Caco-2 (cell line): ENCODE measurements at regions not wholly inside any gene's neighbourhood (a gene's known extent, or its start where the extent isn't known, plus 50 kb on each side); places are given as distances from the start of the nearest gene placed in this dataset.

Experiments used
- BruUV-seq: library from RNA; stranded (reverse); fragments of 400-500 nt; replicated peaks from 2 replicates; lab custom pipeline; 2021; lab: Mats Ljungman, UMichigan
- CTCF ChIA-PET: fragments of 300-600 bp; sonication (Branson Sonifier 250); formaldehyde crosslinking; loops from one replicate; lab custom pipeline; 2022; ENCODE audit warnings: antibody characterized with exemption; lab: Charles Lee
- POLR2A ChIA-PET: fragments of 300-600 bp; sonication (Branson Sonifier 250); formaldehyde crosslinking; loops from one replicate; lab custom pipeline; 2022; ENCODE audit warnings: antibody characterized with exemption; lab: Charles Lee
- DNase-seq, 2 experiments: peaks; one replicate each; pipeline versions ENCODE4 v3.0.0 to v3.0.0-alpha.2; 2020 to 2022
- H3K27me3 ChIP-seq: replicated peaks from 2 replicates; pipeline ENCODE4 v1.6.0; 2011; ENCODE audit warnings: low read length; ENCODE audit not compliant: control insufficient read depth, insufficient read depth
- H3K36me3 ChIP-seq: 2 replicates; pipeline ENCODE4 v1.5.1; 2011; ENCODE audit warnings: low read length; ENCODE audit not compliant: control insufficient read depth, insufficient read depth
- H3K4me1 ChIP-seq: fragments of 250-450 bp; sonication (Bioruptor Pico); 2 replicates; pipeline ENCODE4 v1.5.1; 2020; ENCODE audit warnings: mild to moderate bottlenecking
- H3K4me3 ChIP-seq: 2 replicates; pipeline ENCODE4 v1.5.1; 2011; ENCODE audit warnings: low read depth, mild to moderate bottlenecking, control low read depth, low read length
- H3K9me3 ChIP-seq: fragments of 250-450 bp; sonication (Bioruptor Pico); 2 replicates; pipeline ENCODE4 v1.5.1; 2020; ENCODE audit warnings: mild to moderate bottlenecking, moderate library complexity
- H3K27ac Mint-ChIP-seq: one replicate; pipeline ENCODE4 v1.8.0; 2022; ENCODE audit warnings: mixed read lengths; ENCODE audit not compliant: unreplicated experiment
- H3K27me3 Mint-ChIP-seq: one replicate; pipeline ENCODE4 v1.8.0; 2022; ENCODE audit warnings: mixed read lengths; ENCODE audit not compliant: insufficient read depth, unreplicated experiment
- H3K36me3 Mint-ChIP-seq: one replicate; pipeline ENCODE4 v1.8.0; 2022; ENCODE audit warnings: mild to moderate bottlenecking, mixed read lengths; ENCODE audit not compliant: insufficient read depth, unreplicated experiment
- H3K4me1 Mint-ChIP-seq: one replicate; pipeline ENCODE4 v1.8.0; 2022; ENCODE audit warnings: low read depth, mixed read lengths; ENCODE audit not compliant: unreplicated experiment
- H3K4me3 Mint-ChIP-seq: one replicate; pipeline ENCODE4 v1.8.0; 2022; ENCODE audit warnings: mild to moderate bottlenecking, moderate library complexity, mixed read lengths; ENCODE audit not compliant: unreplicated experiment
- H3K9me3 Mint-ChIP-seq: one replicate; pipeline ENCODE4 v1.8.0; 2022; ENCODE audit warnings: mixed read lengths; ENCODE audit not compliant: unreplicated experiment
- intact Hi-C: fragments of 100-400 bp; cut with micrococcal nuclease; formaldehyde crosslinking; loops from one replicate; pipeline ENCODE4 v1.10.0; 2022; ENCODE audit not compliant: unreplicated experiment
- TF ChIP-seq, protein P1 (sequence below), 2 experiments: fragments of 200-600 bp in 1 of 2; IDR thresholded peaks; 1 replicate in 1 of 2; 2 replicates in 1 of 2; pipeline versions ENCODE4 v1.5.1 to v1.8.0; 2011 to 2022; ENCODE audit warnings: antibody characterized with exemption in 1 of 2, control low read depth in 1 of 2, inconsistent platforms in 1 of 2, low read depth in 1 of 2, low read length in 1 of 2, mild to moderate bottlenecking in 1 of 2, moderate library complexity in 1 of 2; ENCODE audit not compliant: insufficient read depth in 1 of 2, severe bottlenecking in 1 of 2, unreplicated experiment in 1 of 2

DNA sequence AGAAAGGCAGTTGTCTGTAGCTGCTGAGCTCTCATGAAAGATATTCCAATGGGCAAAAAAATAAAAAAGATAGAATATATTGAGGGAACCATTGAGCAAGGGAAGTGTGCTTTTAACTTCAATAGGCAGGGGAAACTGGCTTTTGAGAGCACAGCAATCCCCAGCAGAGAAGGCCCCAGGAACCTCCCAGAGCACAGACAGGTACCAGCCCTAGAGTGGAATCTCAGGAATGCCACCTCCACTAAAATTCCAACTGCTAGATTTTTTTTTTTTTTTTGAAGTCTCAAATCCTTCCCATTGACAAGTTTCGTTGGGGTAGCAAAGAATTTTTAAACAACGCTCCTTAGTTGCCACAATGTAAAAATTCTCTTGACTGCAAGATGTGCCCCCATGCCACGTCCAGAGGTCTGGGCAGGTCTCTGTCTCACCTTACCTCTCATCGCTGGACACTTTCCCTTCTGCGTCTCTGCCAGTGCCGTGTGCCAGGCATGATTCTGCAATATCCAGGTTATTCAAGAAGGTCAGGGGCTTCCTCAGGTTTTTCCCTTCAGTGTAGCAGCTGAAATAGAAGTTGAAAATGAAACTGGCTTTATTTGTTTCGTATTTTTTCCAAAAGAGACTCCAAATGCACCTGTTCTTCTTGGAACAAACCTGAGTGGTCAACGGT is 64.2 kb upstream of the IRX1 start:
- Mint-ChIP-seq H3K9me3 (no peaks in the 10 kb centered on the region), H3K36me3 (no peaks in the 10 kb centered on the region), H3K27ac (peak overlapping the region; percentile 70), H3K4me3 (peak overlapping the region; percentile 44), H3K4me1 (no peaks in the 10 kb centered on the region), H3K27me3 (no peaks in the 10 kb centered on the region)
- Histone ChIP-seq H3K4me3 (no peak overlapping the region), H3K9me3 (peaks cover 8% of the 10 kb centered on the region; the same call in 1 of the 2 replicates), H3K36me3 (no peaks in the 10 kb centered on the region), H3K27me3 (no peaks in the 10 kb centered on the region), H3K4me1 (peaks cover 6% of the 10 kb centered on the region)
- no TSS peak for BruUV-seq
- intact Hi-C loops, result no loop called here
- DNase-seq, result peak; percentile 53 to 58
- ChIA-PET CTCF (no interaction called here), POLR2A (no interaction called here)
- TF ChIP-seq, protein P1, sequence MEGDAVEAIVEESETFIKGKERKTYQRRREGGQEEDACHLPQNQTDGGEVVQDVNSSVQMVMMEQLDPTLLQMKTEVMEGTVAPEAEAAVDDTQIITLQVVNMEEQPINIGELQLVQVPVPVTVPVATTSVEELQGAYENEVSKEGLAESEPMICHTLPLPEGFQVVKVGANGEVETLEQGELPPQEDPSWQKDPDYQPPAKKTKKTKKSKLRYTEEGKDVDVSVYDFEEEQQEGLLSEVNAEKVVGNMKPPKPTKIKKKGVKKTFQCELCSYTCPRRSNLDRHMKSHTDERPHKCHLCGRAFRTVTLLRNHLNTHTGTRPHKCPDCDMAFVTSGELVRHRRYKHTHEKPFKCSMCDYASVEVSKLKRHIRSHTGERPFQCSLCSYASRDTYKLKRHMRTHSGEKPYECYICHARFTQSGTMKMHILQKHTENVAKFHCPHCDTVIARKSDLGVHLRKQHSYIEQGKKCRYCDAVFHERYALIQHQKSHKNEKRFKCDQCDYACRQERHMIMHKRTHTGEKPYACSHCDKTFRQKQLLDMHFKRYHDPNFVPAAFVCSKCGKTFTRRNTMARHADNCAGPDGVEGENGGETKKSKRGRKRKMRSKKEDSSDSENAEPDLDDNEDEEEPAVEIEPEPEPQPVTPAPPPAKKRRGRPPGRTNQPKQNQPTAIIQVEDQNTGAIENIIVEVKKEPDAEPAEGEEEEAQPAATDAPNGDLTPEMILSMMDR (IDR thresholded peaks at IDR 0.05; ENCODE audit: insufficient read depth in 1 of 2, low read depth in 1 of 2, low read length in 1 of 2, severe bottlenecking in 1 of 2, unreplicated experiment in 1 of 2), result no peak

DNA sequence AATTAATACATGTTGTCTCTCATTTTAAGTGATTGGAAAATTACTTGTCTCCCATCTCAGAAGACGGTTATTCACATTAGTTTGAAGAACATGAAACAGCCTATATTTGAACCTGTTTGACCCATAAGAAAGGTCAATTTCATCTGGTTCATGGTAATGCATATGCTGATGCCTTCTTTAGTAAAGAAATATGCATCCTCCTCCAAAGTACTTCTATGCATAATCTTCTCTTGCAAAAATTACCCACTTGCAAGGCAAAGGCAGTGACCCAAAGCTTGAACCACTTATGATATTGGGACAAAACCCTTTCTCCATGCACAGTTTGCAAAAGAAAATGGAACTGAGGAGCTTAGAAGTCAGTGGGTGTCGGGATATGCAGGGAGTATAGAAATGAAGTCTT is 65.4 kb upstream of the IRX1 start:
- Mint-ChIP-seq H3K36me3 (no peaks in the 10 kb centered on the region), H3K27me3 (no peaks in the 10 kb centered on the region), H3K27ac (peak overlapping the region; percentile 70), H3K4me3 (no peak overlapping the region), H3K9me3 (no peaks in the 10 kb centered on the region), H3K4me1 (no peaks in the 10 kb centered on the region)
- Histone ChIP-seq H3K4me1 (peaks cover 6% of the 10 kb centered on the region), H3K27me3 (no peaks in the 10 kb centered on the region), H3K9me3 (peaks cover 10% of the 10 kb centered on the region; the same call in 1 of the 2 replicates), H3K4me3 (no peak overlapping the region), H3K36me3 (no peaks in the 10 kb centered on the region)
- DNase-seq, result no peak
- intact Hi-C loops, result no loop called here
- no TSS peak for BruUV-seq
- POLR2A ChIA-PET, result no interaction called here
- CTCF ChIA-PET, result no interaction called here
- TF ChIP-seq, protein P1 (IDR thresholded peaks at IDR 0.05; ENCODE audit: insufficient read depth in 1 of 2, low read depth in 1 of 2, low read length in 1 of 2, severe bottlenecking in 1 of 2, unreplicated experiment in 1 of 2), result no peak

DNA sequence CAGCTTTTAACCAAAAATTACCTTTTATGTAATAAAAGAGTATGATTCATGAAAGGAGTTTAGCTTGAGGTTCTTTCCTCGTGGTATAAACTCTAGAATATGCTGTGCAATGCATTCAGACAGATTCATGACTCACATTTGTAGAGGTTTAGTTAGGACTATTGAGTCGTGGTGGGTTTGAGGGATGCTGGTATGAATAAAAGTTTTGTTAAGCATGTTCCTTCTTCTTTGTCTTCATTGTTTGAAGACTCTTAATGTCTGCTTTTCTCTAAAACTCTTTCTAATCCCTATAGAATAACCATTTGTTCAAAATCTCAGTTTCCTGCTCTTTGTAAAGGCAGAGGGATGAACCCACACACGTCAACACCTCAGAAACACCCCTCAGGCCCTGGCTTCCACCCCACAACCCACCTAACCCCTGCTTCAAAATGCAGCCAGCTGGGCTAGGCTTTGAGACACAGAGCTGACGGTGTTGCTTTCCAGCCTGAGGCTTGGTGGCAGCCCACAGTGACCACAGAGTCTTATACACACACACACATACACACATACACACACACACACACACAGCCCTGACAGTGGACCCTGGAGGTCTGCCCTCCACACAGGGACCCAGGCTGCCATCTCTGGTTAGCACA is 69.0 kb upstream of the IRX1 start:
- Mint-ChIP-seq H3K9me3 (peaks cover 18% of the 10 kb centered on the region), H3K4me1 (no peaks in the 10 kb centered on the region), H3K4me3 (no peak overlapping the region), H3K27ac (no peak overlapping the region), H3K27me3 (peaks cover 4% of the 10 kb centered on the region), H3K36me3 (no peaks in the 10 kb centered on the region)
- no TSS peak for BruUV-seq
- no peaks in the 10 kb centered on the region for H3K27me3 ChIP-seq
- no peak for DNase-seq
- 0 out of 2 replicates have a peak, but pooled peaks cover 3% of the 10 kb centered on the region for H3K9me3 ChIP-seq
- intact Hi-C loops, result no loop called here
- H3K4me1 ChIP-seq, result peaks cover 2% of the 10 kb centered on the region
- ChIA-PET CTCF (no interaction called here), POLR2A (no interaction called here)
- no peak overlapping the region for H3K4me3 ChIP-seq
- H3K36me3 ChIP-seq, result no peaks in the 10 kb centered on the region
- TF ChIP-seq, protein P1 (IDR thresholded peaks at IDR 0.05; ENCODE audit: insufficient read depth in 1 of 2, low read depth in 1 of 2, low read length in 1 of 2, severe bottlenecking in 1 of 2, unreplicated experiment in 1 of 2), result no peak
